ENCODE measurements at regions not wholly inside any gene's neighbourhood (a gene's known extent, or its start where the extent isn't known, plus 50 kb on each side); places are given as distances from the start of the nearest gene placed in this dataset.

GRCh38 chr9:105901514-105902109 lies 207.3 kb downstream of the TMEM38B start:
- in situ Hi-C loops (cut with HindIII; ENCODE audit: low pct_ligation_motif_present, low pct_unique_long_range_greater_than_20kb, low sequenced_read_pairs), result no loop called here
- peak; percentile 57 for DNase-seq

DNA sequence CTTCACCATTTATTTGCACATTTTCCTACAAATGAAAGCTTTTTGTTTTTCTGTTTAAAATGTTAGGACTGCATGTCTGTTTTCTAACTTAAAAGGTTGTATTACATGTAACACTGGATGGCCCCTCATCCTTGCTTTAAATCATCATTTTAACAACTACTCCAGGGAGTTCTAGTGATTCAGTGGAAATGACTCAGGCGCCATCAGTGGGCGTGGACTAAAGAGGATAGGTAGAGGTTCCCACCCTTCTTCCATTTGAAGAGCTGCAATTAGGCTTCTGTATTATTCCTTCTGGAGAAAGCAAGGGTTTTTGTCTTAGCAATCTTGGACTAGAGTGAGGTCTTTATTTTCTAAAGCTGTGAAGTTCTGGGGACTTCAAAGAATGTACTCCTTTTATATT lies 213.7 kb downstream of the TMEM38B start:
- in situ Hi-C loops (cut with HindIII; ENCODE audit: low pct_ligation_motif_present, low pct_unique_long_range_greater_than_20kb, low sequenced_read_pairs), result no loop called here

DNA sequence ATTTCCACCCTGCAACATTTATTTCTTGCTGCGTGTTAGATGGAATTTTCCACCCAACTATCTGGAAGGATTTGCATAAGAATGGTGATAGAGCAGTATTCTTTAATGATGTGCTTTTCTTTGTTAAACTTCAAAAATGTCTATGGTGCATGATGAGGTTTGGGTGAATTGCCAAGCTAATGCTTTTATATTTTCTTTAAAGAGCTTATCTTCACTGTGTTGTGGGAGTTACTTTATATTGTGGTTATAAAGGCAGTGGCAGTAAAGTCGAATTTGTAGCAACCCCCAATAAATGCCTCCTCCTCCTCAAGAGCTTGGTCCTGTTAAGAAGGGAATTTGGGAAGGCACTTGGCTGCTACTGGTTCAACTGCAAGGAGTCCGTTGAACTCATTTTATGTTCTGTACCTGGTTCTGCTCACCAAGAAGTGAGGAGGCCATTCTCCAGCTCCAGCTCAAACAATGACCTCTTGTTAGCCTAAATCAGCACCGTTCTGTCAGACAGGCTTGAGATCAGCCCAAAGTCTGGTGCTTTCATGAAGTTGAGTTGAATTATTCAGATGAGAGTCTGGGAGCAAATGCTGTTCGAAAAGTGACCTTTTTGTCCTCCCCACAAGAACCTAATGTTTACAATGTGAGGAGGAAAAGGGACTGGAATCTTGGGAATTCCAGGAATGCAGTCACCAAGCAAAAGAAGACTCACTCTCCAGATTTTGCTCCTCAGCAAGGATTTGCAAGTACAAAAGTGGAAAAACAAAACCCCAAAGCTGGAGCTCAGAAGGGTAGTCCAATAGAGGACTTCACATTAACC lies 217.0 kb downstream of the TMEM38B start:
- DNase-seq, result peak; percentile 59
- in situ Hi-C loops (cut with HindIII; ENCODE audit: low pct_ligation_motif_present, low pct_unique_long_range_greater_than_20kb, low sequenced_read_pairs), result no loop called here

More for the DNA sequence above, 213.7 kb downstream of the TMEM38B start:
- no peak for DNase-seq

DNA sequence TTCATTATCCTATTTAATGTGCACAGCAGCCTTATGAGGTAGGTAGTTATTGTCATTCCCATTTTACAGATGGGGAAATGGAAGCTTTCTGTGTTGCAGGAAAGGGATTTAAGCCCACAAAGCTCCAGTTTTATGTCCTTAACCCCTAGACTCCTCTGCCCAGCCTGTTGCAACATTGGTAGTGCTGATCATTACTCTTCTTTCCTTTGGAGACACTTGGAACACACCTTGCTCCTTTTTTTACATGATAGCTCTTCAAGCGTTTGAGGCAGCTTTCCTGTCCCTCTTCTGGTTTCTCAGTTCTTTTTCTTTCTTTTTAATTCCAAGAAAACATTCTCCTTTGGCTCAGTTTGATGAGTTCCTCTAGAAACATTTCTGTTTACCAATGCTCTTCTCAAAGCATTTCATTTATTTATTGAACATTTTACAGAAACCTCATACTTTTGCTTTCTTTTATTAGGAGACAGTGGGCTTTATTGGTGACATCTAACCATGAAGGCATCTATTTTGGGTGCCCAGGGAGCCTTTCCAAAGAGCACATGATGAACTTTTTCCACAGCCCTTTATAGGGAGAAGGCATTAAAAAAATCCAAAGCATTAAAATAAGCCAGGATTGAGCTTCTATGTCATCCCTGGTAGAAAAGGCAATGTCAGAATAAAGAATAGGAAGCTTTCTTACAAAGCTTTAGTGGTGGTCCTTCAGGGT lies 218.0 kb downstream of the TMEM38B start:
- in situ Hi-C loops (cut with HindIII; ENCODE audit: low pct_ligation_motif_present, low pct_unique_long_range_greater_than_20kb, low sequenced_read_pairs), result no loop called here
- no peak for DNase-seq

DNA sequence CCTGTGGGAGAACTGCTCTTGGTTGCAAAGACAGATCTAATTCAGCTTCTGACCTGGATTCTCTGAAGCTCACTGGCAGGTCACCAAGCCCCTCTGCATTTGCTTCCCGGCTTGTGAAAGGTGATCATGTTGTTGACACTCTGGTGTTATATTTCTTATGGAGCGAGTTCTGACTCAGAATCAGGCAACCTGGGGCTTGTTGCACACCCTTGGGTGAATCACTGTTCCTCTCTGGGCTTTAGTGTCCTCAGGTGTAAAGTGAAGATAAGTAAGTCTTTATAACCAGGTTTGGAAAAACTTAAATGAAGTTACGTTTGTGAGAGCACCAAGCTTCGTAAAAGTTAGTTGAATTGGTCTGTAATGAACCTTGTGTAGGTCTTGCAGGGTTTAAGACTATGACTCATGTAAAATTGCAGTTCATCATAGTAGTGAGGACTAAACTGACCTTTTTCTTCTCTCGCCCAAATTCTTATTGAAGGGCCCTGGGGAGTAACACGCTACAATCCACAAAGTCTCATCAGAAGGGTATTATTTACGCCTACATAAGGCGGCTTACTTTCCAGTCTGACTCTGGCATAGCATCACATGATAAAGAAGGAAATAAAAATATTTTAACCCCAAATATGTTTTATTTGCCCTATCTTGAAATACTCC lies 218.6 kb downstream of the TMEM38B start:
- in situ Hi-C loops (cut with HindIII; ENCODE audit: low pct_ligation_motif_present, low pct_unique_long_range_greater_than_20kb, low sequenced_read_pairs), result no loop called here
- DNase-seq, result no peak

DNA sequence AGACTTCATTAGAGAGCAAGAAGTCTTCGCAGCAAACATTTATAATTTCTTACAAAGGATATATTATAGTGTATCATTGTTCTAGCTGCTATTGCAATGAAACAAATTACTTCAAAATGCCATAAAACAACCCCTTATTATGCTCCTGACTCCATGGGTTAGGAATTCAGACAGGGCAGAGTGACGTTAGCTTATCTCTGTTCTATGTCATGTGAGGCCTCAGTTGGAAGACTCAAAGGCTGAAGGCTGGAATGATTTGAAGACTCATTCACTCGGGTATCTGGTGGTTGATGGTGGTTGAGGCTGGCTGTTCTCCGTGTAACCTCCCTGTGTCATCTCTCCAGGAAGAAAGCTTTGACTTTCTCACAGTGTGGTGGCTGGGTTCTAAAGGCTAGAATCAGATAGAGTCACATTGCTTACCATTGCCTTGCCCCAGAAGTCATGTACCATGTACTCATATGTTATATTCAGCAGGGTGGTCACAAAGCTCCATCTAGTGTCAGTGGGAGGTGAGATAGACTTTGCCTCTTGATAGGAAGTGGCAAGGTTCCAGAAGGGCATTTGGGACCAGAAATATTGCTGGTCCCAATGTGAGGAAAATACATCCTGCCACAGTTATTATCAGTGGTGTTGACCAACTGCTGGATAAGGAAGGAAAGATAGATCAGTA lies 226.9 kb downstream of the TMEM38B start:
- in situ Hi-C loops (cut with HindIII; ENCODE audit: low pct_ligation_motif_present, low pct_unique_long_range_greater_than_20kb, low sequenced_read_pairs), result no loop called here
- DNase-seq, result no peak

GRCh38 chr9:105928416-105928815 lies 234.1 kb downstream of the TMEM38B start:
- in situ Hi-C loops (cut with HindIII; ENCODE audit: low pct_ligation_motif_present, low pct_unique_long_range_greater_than_20kb, low sequenced_read_pairs), result no loop called here
- no peak for DNase-seq

DNA sequence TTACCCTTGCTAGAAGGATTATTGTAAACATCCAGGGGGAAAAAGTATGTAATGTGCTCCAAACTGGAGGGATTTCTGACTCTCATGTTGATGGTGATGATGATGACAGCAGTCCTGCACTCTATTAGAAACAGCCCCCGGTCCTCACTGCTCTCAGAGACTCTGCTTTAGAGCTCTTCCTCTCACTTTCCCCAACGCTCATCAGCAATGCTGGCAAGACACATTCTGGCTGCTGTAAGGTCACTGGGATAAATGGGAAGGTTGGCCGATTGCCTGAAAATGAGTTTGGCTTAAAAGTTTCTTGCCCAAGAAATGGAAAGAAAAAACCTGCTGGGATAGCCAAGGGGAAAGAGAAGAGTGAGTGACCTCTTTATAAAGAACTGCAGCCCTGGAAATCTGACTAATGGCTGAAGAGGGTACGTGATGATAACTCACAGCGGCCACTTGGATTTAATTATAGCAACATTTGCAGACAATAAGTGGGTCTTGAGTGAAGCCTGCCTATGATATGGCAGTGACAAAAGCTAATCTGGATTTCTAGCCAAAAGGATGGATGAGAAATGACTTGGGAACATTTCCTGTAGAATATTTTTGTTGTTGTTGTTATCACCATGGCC lies 235.8 kb downstream of the TMEM38B start:
- in situ Hi-C loops (cut with HindIII; ENCODE audit: low pct_ligation_motif_present, low pct_unique_long_range_greater_than_20kb, low sequenced_read_pairs), result no loop called here
- DNase-seq, result no peak

- in situ Hi-C loops (cut with HindIII; ENCODE audit: low pct_ligation_motif_present, low pct_unique_long_range_greater_than_20kb, low sequenced_read_pairs), result no loop called here
- DNase-seq, result no peak
Measured at GRCh38 chr9:105932276-105932675, 237.9 kb downstream of the TMEM38B start.

DNA sequence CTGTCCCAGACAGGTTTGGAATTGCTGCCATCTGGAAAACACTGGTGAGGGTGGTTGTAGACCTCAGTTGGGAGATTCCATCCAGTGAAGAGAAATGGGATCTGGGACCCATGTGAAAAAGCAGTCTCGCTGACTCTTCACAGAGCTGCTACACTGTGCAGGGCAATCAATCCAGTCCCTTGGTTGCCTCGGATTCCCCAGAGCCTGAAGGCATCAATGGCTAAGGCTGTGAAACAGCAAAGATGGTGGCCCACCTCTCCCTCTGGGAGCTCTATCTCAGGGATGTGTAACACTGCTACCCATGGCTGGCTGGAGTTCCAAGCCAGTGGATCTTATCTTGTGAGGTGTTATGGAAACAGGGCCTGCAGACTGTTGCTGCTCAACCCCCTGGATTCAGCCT lies 256.1 kb downstream of the TMEM38B start:
- in situ Hi-C loops (cut with HindIII; ENCODE audit: low pct_ligation_motif_present, low pct_unique_long_range_greater_than_20kb, low sequenced_read_pairs), result no loop called here
- DNase-seq, result no peak

DNA sequence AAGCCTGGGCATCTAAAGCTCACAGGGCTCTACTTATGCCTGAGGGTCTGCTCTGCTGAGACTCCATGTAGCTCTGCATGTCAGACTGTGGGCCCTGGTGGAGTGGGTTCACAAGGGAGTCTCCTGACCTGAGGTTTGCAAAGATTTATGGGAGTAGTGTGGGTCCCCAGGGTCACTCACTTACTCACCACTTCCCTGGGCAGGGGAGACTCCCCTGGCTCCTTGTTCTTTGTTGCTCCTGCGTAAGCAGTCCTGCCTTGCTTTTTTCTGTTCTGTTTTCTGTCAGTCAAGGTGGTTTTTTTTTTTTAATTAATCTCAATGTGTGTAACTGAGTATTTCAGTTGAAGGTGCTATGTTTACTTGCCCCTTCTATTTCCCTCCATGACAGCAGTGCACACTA lies 256.6 kb downstream of the TMEM38B start:
- no peak for DNase-seq
- in situ Hi-C loops (cut with HindIII; ENCODE audit: low pct_ligation_motif_present, low pct_unique_long_range_greater_than_20kb, low sequenced_read_pairs), result no loop called here

GRCh38 chr9:105954517-105954916 lies 260.2 kb downstream of the TMEM38B start:
- no peak for DNase-seq
- in situ Hi-C loops (cut with HindIII; ENCODE audit: low pct_ligation_motif_present, low pct_unique_long_range_greater_than_20kb, low sequenced_read_pairs), result no loop called here

GRCh38 chr9:105957830-105958229 lies 263.5 kb downstream of the TMEM38B start:
- DNase-seq, result no peak
- in situ Hi-C loops (cut with HindIII; ENCODE audit: low pct_ligation_motif_present, low pct_unique_long_range_greater_than_20kb, low sequenced_read_pairs), result no loop called here

DNA sequence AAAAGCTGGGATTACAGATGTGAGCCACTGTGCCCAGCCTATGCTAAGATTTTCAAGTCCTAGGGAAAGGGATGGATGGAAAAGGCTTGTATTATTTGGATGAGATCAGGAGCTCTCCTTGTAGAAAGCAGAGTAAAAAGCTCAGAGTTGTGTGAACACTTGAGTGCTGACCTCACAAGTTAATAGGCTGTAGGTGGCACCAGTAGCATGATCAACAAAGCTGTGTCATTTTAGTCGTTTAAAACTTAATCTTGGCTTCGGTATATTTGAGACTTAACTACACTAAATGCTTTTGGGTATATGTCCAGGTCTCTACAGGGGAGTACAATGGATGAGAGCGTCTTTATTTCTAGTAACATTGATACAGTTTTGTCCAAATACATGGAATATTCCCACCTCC lies 264.2 kb downstream of the TMEM38B start:
- no peak for DNase-seq
- in situ Hi-C loops (cut with HindIII; ENCODE audit: low pct_ligation_motif_present, low pct_unique_long_range_greater_than_20kb, low sequenced_read_pairs), result no loop called here

DNA sequence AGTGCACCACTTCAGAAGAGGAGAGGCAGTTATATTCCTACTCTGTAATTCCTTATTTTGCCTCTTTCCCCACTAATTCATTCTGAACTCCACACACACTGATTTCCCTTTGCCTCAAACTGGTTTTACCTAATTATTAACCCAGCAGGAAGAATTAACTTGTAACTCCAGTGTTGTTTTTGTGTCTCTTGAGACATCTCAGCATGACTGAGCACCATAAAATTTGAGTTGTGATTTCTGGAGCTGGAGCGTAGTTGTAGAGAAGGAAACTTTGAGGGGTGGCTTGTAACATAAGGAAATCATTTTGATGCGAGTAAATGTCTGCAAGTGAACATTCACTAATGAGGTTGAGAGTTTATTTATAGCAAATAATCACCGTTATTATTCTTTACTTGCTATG lies 265.2 kb downstream of the TMEM38B start:
- no peak for DNase-seq
- in situ Hi-C loops (cut with HindIII; ENCODE audit: low pct_ligation_motif_present, low pct_unique_long_range_greater_than_20kb, low sequenced_read_pairs), result no loop called here

DNA sequence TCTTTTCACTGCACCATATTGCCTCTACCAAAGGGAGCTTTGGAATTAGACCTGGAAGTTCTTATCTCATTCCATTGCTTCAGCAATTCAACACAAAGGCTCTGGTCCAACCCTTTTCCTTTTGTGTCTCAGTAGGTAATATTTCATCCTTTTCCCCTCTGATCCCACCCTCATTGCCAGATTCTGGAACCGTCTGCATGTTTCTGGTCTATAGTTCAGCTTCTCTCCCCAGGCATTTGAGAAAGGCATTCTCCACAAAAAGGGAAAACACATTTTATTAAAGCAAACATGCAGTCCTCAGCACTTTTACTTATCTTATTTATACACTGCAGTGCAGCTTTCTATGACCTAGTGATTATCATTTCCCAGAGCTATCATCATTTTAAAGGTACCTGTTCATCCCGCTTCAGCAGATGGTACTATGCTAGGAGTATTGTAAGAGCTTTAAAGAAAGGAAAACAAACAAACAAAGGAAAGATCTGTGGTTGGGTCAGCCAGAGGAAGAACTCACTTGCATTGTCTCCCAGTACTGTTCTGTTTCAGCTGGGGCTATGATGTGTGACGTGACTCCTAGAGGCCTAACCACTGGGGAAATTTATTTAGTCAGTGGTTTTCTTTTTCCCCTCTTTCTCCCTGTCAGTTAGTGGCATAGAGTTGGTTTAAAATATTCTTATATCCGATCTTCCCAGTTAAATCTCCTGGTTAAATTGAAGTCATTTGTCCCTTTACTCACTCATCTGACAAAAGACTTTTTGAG lies 269.2 kb downstream of the TMEM38B start:
- in situ Hi-C loops (cut with HindIII; ENCODE audit: low pct_ligation_motif_present, low pct_unique_long_range_greater_than_20kb, low sequenced_read_pairs), result no loop called here

DNA sequence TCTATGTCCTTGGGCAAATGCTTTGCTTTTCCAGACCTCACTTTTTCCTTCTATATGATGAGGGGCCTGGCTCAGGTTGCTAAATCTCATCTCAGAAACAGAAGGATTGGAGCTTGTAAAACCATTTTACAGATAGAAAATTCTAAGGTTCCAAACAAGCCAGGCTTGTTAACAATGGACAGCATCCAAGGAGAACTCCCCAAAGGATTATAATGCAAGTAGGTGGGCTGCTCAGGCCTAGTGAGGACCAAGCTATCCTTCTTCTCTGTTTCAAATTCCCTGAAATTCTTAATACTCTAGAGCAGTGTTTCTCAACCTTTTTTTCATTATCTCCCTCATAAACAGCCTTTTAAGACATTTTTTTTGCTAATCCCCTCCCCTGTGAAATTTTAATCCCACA lies 269.8 kb downstream of the TMEM38B start:
- DNase-seq, result no peak
- in situ Hi-C loops (cut with HindIII; ENCODE audit: low pct_ligation_motif_present, low pct_unique_long_range_greater_than_20kb, low sequenced_read_pairs), result no loop called here

More for the DNA sequence above, 269.2 kb downstream of the TMEM38B start:
- no peak for DNase-seq

DNA sequence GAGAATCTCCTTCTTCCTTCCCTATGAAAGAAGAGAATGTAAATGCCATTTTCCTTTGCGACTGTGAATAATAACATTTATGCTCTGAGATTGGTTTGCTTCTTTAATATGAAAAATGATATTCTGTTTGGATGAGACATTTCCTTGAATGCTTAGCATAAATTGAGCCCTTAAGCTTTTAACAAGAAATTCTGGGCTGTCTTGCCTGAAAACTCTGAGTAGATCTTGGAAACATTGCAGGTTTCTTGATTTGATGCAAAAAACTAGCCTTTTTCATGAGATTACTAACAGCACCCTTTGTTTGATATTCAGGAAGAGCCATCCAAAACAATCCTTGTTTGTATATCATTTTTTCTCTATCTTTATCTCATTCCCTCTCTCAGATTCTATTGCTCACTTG lies 272.5 kb downstream of the TMEM38B start:
- in situ Hi-C loops (cut with HindIII; ENCODE audit: low pct_ligation_motif_present, low pct_unique_long_range_greater_than_20kb, low sequenced_read_pairs), result no loop called here
- DNase-seq, result no peak

All from ACHN (cell line).